Amygdala (tissue), 56 donors: ENCODE measurements at regions not wholly inside any gene's neighbourhood (a gene's known extent, or its start where the extent isn't known, plus 50 kb on each side); places are given as distances from the start of the nearest gene placed in this dataset.
A peak's percentile ranks its signal among the peaks of the same experiment; 100 is the strongest.

ENCODE experiments used
- DNase-seq, 56 donors: peaks; one replicate each; lab custom pipeline; 2025; lab: John Stamatoyannopoulos, UW

DNA sequence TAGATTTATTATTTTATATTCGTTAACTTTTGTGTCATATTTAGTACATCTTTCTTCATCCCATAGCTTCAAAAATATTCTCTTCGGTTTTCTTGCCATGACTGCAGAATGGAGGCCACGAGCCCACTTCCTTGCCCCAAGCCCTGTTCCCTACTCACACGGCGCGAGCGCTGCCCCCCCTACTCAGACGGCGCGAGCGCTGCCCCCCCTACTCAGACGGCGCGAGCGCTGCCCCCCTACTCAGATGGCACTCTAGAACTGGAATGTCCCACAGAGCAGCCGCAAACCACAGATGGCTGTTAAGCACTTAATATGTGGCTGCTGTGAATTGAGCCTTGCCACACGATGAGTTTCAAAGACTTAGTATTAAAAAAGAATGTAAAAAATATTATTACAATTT, 102.2 kb upstream of the PEG3 start:
- DNase-seq, result peak in 8 of 56 donors; percentile 1 to 33 (median 6)

DNA sequence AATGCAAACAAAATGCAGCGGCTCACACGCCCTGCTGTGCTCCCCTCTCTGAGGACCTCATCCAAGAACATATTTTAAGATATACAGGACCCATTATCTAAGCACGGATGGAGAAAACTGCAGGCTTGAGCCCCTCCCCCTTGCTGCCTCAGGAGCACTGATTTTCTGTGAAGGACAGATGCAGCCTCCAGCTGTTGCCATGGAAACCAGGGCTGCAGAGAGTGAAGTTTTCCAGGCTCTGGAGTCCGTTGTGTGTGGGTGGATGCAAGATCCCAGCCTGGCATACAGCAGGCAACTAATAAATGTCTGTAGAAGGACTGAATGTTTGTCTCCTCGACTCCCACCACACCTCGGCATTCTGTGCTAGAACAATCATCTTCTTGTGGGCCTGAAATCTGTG, 105.6 kb upstream of the PEG3 start:
- DNase-seq, result peak in 39 of 56 donors; percentile 1 to 74 (median 39)

GRCh38 chr19:56947206-56947605, 106.7 kb upstream of the PEG3 start:
- DNase-seq, result no peak

DNA sequence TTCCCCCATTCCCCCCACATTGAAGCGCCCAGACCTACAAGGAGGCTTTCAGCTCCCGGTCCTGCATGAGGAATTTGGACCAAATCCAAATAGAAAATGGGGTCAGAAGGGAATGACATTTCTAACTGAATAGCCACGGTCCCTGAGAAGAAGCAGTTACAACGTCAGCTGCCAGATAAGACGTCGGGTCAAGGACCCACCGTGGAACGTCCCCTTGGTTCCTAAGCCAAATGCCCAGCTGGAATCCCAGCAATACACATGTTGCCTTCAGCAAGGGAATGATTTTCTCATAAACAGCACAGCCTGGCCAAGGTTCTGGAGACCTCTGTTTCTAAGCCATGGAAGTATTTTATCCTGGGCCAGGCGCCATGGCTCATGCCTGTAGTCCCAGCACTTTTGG, 109.1 kb upstream of the PEG3 start:
- DNase-seq, result no peak

GRCh38 chr19:56951672-56952071, 111.1 kb upstream of the PEG3 start:
- no peak for DNase-seq

DNA sequence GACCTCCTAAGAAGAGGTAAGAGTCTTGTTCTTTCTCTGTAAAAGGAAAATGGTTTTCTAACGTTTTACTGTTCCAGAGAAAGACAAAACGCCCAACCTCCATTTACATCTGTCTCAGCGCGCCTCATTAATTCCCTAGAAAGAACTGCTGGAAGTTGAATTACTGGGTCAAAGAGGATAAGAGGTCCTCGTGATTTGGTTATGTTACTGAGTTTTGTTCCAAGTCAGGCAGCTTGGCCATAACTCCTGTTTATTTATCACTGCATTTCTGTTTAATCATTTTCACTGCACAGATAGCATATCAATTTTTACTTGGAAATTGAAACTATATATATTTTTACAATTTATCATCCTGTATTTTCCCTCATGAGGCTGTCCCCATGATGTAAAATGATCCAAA, 112.9 kb upstream of the PEG3 start:
- no peak for DNase-seq

GRCh38 chr19:56955637-56956216, 115.2 kb upstream of the PEG3 start:
- DNase-seq, result no peak

DNA sequence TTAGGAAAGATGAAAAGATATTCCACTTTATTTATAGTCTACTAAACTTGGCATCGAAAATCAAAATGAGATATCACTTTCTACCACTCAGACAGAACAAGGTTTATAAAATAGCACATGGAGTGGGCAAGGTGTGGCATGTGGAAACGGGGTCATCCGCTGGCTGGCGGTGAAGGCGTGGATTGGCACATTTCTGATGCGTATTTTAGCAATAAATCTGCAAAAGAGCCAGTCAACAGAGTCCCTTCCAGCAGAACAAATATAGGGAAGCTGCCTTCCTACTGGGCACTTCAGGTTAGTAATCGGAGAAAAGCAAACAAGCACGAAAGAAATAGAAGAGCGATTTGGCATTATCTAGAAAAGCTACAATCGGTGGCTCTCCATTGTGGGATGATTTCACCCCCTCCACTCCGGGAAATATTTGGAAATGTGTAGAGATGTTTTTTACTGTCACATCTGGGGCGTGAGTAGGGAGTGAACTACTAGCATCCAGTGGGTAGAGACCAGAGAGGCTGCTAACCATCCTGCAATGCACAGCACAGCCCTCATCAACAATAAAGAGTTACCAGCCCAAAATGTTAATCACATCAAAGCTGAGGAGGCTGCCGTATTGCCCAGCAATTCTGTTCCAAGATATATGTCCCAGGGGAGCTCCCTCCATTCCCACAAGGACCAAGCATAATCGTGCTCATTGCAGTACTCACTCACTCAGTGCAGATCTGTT, 116.1 kb upstream of the PEG3 start:
- peak in 1 of 56 donors; percentile 6 for DNase-seq

DNA sequence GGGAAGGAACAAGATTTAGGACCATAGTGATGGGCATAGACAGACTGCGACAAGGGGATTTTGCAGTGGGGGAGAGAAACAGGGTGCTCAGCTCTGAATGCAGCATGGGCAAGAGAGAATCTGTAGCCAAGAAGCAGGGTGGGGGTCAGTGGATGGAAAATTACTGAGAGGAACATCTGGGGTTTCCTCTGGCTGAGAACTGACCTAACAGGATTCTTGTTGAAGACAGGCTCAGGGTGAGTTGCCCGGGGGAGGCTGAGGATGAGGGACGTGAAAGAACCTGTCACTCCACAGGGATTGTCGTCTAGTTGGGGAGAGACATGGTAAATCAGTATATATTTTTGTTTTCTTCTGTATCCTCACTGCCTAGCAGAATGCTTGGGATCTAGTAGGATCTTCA, 118.7 kb upstream of the PEG3 start:
- no peak for DNase-seq

GRCh38 chr19:56960959-56961543, 120.5 kb upstream of the PEG3 start:
- no peak for DNase-seq

DNA sequence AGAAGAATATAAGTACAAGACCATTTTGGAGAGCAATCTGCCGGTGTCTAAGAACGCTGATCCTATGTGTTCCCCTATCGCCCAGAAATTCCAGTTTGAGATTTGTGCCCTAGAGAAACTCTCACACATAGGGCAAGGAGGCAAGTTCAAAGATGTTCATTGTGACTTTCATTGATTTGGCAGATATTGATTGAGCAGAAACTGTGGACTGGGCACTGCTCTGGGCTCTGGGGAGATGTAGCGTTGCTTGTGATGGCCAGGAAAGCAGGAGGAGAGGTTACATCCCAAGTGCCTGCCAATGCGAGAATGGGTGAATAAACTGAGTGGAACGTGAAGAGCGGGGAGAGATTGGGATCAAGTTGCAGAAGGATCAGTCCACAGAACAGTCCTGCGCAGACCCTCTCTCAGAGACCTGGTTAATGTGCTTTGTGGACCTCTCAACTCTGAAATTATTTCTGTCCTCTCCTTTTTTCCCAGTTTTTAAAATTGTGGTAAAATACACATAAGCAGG, 123.9 kb upstream of the PEG3 start:
- DNase-seq, result no peak

GRCh38 chr19:56966225-56966696, 125.7 kb upstream of the PEG3 start:
- peak in 1 of 56 donors; percentile 7 for DNase-seq

GRCh38 chr19:56966697-56967299, 126.3 kb upstream of the PEG3 start:
- no peak for DNase-seq

DNA sequence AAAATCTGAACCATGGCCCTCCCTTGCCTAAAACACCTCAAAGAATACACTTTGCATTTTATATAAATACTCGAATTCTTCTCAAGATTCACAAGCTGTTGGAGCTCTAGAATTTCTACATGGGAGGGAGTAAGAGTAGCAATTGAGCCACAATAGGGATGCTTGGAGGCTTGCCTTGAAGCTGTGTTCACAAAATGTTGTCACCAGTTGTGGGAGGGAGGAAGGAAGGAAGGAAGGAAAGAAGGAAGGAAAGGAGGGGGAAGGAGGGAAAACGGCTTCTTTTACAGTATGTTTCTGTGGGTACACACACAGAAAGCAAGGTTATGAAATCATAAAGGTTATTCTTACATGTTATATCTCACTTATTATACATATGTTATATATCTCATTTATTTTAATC, 128.6 kb upstream of the PEG3 start:
- DNase-seq, result no peak

DNA sequence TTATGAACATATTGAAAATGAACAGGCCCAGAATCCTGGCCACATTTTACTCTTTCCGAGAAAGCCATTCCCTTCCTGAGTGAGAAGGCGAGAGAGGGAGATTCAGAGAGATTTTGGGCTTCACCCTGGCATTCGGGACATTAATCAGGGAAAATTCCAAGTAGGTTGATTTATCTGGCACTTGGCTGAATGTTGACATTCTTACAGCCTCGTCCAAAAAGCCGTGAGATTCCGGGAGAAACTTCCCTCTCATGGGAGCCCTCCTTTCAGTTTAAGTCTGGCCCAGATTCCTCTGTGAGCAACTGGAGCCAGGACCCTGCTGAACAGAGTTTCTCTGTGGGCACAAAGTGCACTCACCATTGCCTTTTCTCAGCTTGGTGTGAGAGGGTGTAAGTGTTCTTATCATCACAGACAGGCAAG, 129.2 kb upstream of the PEG3 start:
- peak in 1 of 56 donors; percentile 6 for DNase-seq

GRCh38 chr19:56971230-56971629, 130.7 kb upstream of the PEG3 start:
- DNase-seq, result no peak

DNA sequence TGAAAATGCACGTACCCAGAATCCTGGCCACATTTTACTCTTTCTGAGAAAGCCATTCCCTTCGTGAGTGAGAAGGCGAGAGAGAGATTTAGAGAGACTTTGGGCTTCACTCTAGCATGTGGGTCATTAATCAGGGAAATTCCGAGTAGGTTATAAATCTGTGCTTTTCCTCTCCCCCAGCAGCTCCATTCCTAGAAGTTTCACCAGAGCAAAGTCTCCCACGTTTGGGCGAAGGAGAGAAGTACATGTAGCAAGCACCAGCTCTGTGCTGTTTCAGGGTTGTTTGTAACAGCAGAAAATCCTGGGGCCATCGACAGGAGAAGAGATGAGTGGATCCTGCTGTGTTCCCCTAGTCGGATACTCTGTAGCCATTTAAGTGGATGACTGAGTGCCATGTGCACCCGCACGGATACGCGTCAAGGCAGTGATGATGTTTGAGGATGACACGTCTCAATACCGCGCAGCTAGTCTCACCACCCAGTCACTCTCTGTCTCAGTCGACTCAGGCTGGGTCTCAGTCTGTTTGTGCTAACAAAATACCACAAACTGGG, 131.8 kb upstream of the PEG3 start:
- DNase-seq, result no peak

- DNase-seq, result peak in 3 of 56 donors; percentile 10 to 26 (median 12)
Measured at GRCh38 chr19:56973713-56974555, 133.4 kb upstream of the PEG3 start.

DNA sequence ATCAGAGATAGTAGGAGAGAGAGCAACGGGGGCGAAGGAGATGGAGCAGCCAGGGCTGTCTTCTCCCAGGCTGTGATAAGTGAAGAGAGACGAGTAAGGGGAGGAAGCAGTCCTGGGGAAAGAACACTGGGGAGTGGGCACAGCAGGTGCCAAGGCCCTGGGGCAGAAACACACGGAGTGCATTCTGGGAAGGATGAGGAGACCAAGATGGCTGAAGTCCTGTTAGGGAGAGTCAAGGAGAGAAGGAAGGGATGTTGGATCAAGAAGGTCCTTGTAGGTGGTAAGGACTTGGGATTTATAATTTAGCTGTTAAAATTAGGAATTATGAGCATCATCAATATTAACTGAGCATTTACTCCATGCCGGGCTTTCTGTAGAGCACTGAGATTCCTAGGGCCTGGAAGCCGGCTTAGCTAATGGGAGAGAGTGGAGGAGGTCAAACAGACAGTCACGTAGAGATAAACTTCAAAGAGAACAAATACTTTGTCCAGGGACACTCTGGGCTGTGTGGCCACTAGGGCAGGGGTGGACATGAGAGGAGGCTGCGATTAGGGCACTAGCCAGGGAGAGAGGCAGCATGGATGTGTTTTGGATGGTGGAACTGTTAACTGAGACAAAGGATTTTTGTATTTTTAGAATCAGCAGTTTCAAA, 134.2 kb upstream of the PEG3 start:
- DNase-seq, result no peak
